ENCODE measurements at regions not wholly inside any gene's neighbourhood (a gene's known extent, or its start where the extent isn't known, plus 50 kb on each side); places are given as distances from the start of the nearest gene placed in this dataset.
"Not testable (repeated sequence)": the region's sequence is repeated elsewhere in the genome, so short reads cannot be mapped to it uniquely, and the experiment has no call there.

GRCh38 chr4:186855111-186855510 lies 131.5 kb upstream of the FAT1 start:
- Histone ChIP-seq H3K36me3 (no peaks in the 10 kb centered on the region), H3K27ac (no peak overlapping the region), H3K4me3 (no peak overlapping the region), H3K4me1 (no peaks in the 10 kb centered on the region), H3K9me3 (no peaks in the 10 kb centered on the region), H3K27me3 (no peaks in the 10 kb centered on the region)
- intact Hi-C loops (cut with DNase I) = no loop called here
- TF ChIP-seq POLR2AphosphoS5 (IDR thresholded peaks at IDR 0.05; ENCODE audit: insufficient read depth in 1 of 2, low read depth in 1 of 2) = no peak
- DNase-seq (ENCODE audit: extremely low spot score in 2 of 2) = no peak

GRCh38 chr4:186857793-186858192 lies 134.1 kb upstream of the FAT1 start:
- Histone ChIP-seq H3K9me3 (no peaks in the 10 kb centered on the region), H3K4me1 (no peaks in the 10 kb centered on the region), H3K36me3 (no peaks in the 10 kb centered on the region), H3K4me3 (no peak overlapping the region), H3K27me3 (no peaks in the 10 kb centered on the region), H3K27ac (no peak overlapping the region)
- intact Hi-C loops (cut with DNase I) = no loop called here
- DNase-seq (ENCODE audit: extremely low spot score in 2 of 2) = no peak
- TF ChIP-seq CTCF (IDR thresholded peaks at IDR 0.05) (no peak), POLR2AphosphoS5 (IDR thresholded peaks at IDR 0.05; ENCODE audit: insufficient read depth in 1 of 2, low read depth in 1 of 2) (no peak), POLR2A (IDR thresholded peaks at IDR 0.05) (no peak)

GRCh38 chr4:186858355-186858754 lies 134.7 kb upstream of the FAT1 start:
- no peaks in the 10 kb centered on the region for H3K27me3 ChIP-seq
- no peak overlapping the region for H3K4me3 ChIP-seq
- no peaks in the 10 kb centered on the region for H3K4me1 ChIP-seq
- intact Hi-C loops (cut with DNase I) = no loop called here
- no peak for TF ChIP-seq POLR2AphosphoS5 (IDR thresholded peaks at IDR 0.05; ENCODE audit: insufficient read depth in 1 of 2, low read depth in 1 of 2)
- no peak for TF ChIP-seq POLR2A (IDR thresholded peaks at IDR 0.05)
- no peak for TF ChIP-seq CTCF (IDR thresholded peaks at IDR 0.05)
- DNase-seq (ENCODE audit: extremely low spot score in 2 of 2) = no peak
- H3K9me3 ChIP-seq = no peaks in the 10 kb centered on the region
- no peaks in the 10 kb centered on the region for H3K36me3 ChIP-seq
- no peak overlapping the region for H3K27ac ChIP-seq

GRCh38 chr4:186859420-186859819 lies 135.8 kb upstream of the FAT1 start:
- no peaks in the 10 kb centered on the region for H3K27me3 ChIP-seq
- TF ChIP-seq POLR2AphosphoS5 (IDR thresholded peaks at IDR 0.05; ENCODE audit: insufficient read depth in 1 of 2, low read depth in 1 of 2) = no peak
- no peak for TF ChIP-seq CTCF (IDR thresholded peaks at IDR 0.05)
- TF ChIP-seq POLR2A (IDR thresholded peaks at IDR 0.05) = no peak
- no peaks in the 10 kb centered on the region for H3K4me1 ChIP-seq
- H3K27ac ChIP-seq = no peak overlapping the region
- H3K36me3 ChIP-seq = no peaks in the 10 kb centered on the region
- H3K4me3 ChIP-seq = no peak overlapping the region
- DNase-seq (ENCODE audit: extremely low spot score in 2 of 2) = no peak
- no peaks in the 10 kb centered on the region for H3K9me3 ChIP-seq
- intact Hi-C loops (cut with DNase I) = no loop called here

- no peaks in the 10 kb centered on the region for H3K9me3 ChIP-seq
- no peaks in the 10 kb centered on the region for H3K4me1 ChIP-seq
- intact Hi-C loops (cut with DNase I) = no loop called here
- H3K36me3 ChIP-seq = no peaks in the 10 kb centered on the region
- H3K27ac ChIP-seq = no peak overlapping the region
- H3K27me3 ChIP-seq = no peaks in the 10 kb centered on the region
- TF ChIP-seq CTCF (IDR thresholded peaks at IDR 0.05) (no peak), POLR2A (IDR thresholded peaks at IDR 0.05) (no peak), POLR2AphosphoS5 (IDR thresholded peaks at IDR 0.05; ENCODE audit: insufficient read depth in 1 of 2, low read depth in 1 of 2) (no peak)
- H3K4me3 ChIP-seq = no peak overlapping the region
- DNase-seq (ENCODE audit: extremely low spot score in 2 of 2) = no peak
Observed at GRCh38 chr4:186861317-186861716, 137.7 kb upstream of the FAT1 start.

GRCh38 chr4:186871856-186872255 lies 148.2 kb upstream of the FAT1 start:
- Histone ChIP-seq H3K4me1 (no peaks in the 10 kb centered on the region), H3K4me3 (no peak overlapping the region), H3K9me3 (no peaks in the 10 kb centered on the region), H3K27me3 (no peaks in the 10 kb centered on the region), H3K27ac (no peak overlapping the region), H3K36me3 (no peaks in the 10 kb centered on the region)
- DNase-seq (ENCODE audit: extremely low spot score in 2 of 2) = no peak
- TF ChIP-seq POLR2AphosphoS5 (IDR thresholded peaks at IDR 0.05; ENCODE audit: insufficient read depth in 1 of 2, low read depth in 1 of 2) = no peak
- no peak for TF ChIP-seq POLR2A (IDR thresholded peaks at IDR 0.05)
- TF ChIP-seq CTCF (IDR thresholded peaks at IDR 0.05) = no peak
- intact Hi-C loops (cut with DNase I) = no loop called here

GRCh38 chr4:186873095-186873494 lies 149.4 kb upstream of the FAT1 start:
- H3K36me3 ChIP-seq; H3K4me1 ChIP-seq; H3K27me3 ChIP-seq; H3K4me3 ChIP-seq; intact Hi-C loops (cut with DNase I); DNase-seq (ENCODE audit: extremely low spot score in 2 of 2); H3K9me3 ChIP-seq; H3K27ac ChIP-seq: not testable (repeated sequence)
